Vagina (tissue), 2 donors: ENCODE measurements at regions not wholly inside any gene's neighbourhood (a gene's known extent, or its start where the extent isn't known, plus 50 kb on each side); places are given as distances from the start of the nearest gene placed in this dataset.

Experiments used
- DNase-seq, 2 donors: peaks; one replicate each; pipeline ENCODE4 v3.0.0-alpha.2; 2017; ENCODE audit errors: extremely low spot score in 2 of 2
- H3K27ac ChIP-seq: fragments of 200-600 bp; sonication (generic); one replicate; pipeline ENCODE4 v1.5.1; 2019
- H3K27me3 ChIP-seq: fragments of 200-600 bp; sonication (generic); one replicate; pipeline ENCODE4 v1.5.1; 2019
- H3K36me3 ChIP-seq, 2 donors: fragments of 200-600 bp; sonication (generic); one replicate each; pipeline ENCODE4 v1.5.1; 2017 to 2019
- H3K4me1 ChIP-seq: fragments of 200-600 bp; sonication (generic); one replicate; pipeline ENCODE4 v1.5.1; 2019
- H3K4me3 ChIP-seq, 2 donors: fragments of 200-600 bp; sonication (generic); 1 replicate in 1 of 2; 2 replicates in 1 of 2; pipeline ENCODE4 v1.5.1; 2016 to 2019
- H3K9me3 ChIP-seq: fragments of 200-600 bp; sonication (generic); one replicate; pipeline ENCODE4 v1.5.1; 2019
- POLR2A ChIP-seq, 2 donors: fragments of 450-650 bp; IDR thresholded peaks; one replicate each; pipeline ENCODE4 v1.6.1; 2017; ENCODE audit warnings: antibody characterized with exemption in 2 of 2, mild to moderate bottlenecking in 2 of 2, moderate library complexity in 2 of 2
- POLR2AphosphoS5 ChIP-seq, 2 donors: sonication (generic); formaldehyde crosslinking; IDR thresholded peaks; one replicate each; pipeline ENCODE4 v1.9.0; 2017; ENCODE audit warnings: antibody characterized with exemption in 2 of 2, mild to moderate bottlenecking in 2 of 2, low read depth in 1 of 2; ENCODE audit not compliant: insufficient read depth in 1 of 2
- intact Hi-C: fragments of 100-400 bp; cut with DNase I; formaldehyde crosslinking; loops from one replicate; pipeline ENCODE4 v1.15.1; 2023
- TF ChIP-seq, protein P1 (sequence below), 3 experiments: fragments of 450-650 bp in 2 of 3; fragments of 200-600 bp in 1 of 3; sonication (generic) in 1 of 3; IDR thresholded peaks; one replicate each; pipeline ENCODE4 v1.5.1; 2017 to 2019; ENCODE audit warnings: antibody characterized with exemption in 3 of 3, mild to moderate bottlenecking in 2 of 3, moderate library complexity in 2 of 3

DNA sequence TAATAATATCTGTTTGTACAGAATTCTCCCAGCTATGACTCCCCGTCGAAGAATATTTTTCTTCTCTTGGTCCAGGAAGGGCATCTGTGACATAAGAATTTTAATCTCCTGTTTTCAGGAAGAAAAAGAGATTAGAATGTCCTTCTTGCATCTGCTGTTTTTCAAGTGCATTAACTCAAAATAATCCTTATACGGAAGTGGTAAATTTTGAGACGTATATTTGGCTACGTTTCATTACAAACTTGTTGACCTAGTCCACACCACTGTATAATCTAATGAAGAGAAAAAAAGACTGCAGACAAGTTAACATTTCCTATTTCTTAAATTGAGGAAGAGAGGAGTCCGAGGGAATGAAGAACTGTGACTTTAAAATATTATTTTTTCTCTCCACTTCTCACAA, 959.9 kb downstream of the DIAPH3 start:
- Histone ChIP-seq H3K36me3 (no peaks in the 10 kb centered on the region), H3K4me1 (no peaks in the 10 kb centered on the region), H3K27ac (no peak overlapping the region), H3K4me3 (no peak overlapping the region), H3K9me3 (no peaks in the 10 kb centered on the region), H3K27me3 (no peaks in the 10 kb centered on the region)
- DNase-seq: no peak
- intact Hi-C loops: no loop called here
- TF ChIP-seq, protein P1, sequence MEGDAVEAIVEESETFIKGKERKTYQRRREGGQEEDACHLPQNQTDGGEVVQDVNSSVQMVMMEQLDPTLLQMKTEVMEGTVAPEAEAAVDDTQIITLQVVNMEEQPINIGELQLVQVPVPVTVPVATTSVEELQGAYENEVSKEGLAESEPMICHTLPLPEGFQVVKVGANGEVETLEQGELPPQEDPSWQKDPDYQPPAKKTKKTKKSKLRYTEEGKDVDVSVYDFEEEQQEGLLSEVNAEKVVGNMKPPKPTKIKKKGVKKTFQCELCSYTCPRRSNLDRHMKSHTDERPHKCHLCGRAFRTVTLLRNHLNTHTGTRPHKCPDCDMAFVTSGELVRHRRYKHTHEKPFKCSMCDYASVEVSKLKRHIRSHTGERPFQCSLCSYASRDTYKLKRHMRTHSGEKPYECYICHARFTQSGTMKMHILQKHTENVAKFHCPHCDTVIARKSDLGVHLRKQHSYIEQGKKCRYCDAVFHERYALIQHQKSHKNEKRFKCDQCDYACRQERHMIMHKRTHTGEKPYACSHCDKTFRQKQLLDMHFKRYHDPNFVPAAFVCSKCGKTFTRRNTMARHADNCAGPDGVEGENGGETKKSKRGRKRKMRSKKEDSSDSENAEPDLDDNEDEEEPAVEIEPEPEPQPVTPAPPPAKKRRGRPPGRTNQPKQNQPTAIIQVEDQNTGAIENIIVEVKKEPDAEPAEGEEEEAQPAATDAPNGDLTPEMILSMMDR (IDR thresholded peaks at IDR 0.05): no peak
- no peak for TF ChIP-seq POLR2A (IDR thresholded peaks at IDR 0.05)
- TF ChIP-seq POLR2AphosphoS5 (IDR thresholded peaks at IDR 0.05; ENCODE audit: insufficient read depth in 1 of 2, low read depth in 1 of 2): no peak

DNA sequence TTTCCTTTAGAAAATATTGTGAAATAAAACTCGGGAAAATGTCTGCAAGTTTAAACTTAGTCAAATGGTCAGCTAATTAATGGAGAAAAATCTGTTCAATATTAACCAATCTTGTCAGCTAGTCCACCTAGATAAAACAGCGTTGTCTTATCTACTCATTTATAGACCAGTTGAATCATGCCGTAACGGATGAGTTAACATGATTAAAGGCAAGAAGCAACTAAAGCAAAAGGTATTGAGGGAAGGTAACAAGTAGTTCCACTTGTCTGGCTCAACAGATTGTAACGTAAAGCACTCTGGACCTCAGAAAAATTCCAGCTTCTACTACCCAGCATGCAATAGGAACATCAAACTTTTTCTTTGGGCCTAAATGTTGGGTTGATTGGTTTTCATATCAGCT, 958.2 kb downstream of the DIAPH3 start:
- no peak for TF ChIP-seq POLR2A (IDR thresholded peaks at IDR 0.05)
- TF ChIP-seq, protein P1 (IDR thresholded peaks at IDR 0.05): no peak
- no peak for TF ChIP-seq POLR2AphosphoS5 (IDR thresholded peaks at IDR 0.05; ENCODE audit: insufficient read depth in 1 of 2, low read depth in 1 of 2)
- intact Hi-C loops: no loop called here

DNA sequence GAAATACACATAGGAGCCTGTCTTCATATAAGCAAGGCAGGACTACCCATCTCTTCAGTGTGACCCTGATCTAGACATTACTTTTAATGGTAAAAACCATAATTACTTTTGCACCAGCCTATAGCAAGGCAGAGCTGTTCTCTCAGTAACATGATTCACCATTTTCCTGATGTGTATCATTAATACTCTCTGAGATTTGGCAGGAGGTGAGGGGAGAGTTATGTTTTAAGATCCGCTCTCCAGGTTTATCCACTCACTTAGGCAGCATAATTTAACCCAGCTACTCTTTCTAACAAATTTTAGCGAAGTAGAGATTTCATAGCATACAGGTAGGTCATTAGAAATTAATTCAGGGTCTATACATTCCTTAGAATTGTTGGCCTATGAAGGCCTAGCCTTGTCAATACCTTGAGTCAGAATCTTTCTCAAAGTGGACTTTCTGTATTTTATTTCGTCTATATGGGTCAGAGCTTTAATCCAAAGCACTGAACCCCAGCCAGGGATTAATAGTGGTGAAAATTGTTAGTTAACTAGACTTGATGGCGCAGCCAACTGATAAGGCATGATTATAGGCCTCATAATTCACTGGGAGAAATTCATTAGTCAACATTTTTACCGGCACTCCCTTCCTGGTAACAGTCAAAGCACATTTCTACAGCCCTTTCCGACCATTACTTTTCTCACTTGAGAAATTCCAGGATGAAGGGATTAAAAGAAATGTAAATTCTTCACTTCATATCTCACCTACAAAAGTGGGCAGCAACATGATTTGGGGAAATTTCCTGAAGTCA, 955.1 kb downstream of the DIAPH3 start:
- Histone ChIP-seq H3K9me3 (no peaks in the 10 kb centered on the region), H3K4me3 (no peak overlapping the region), H3K27me3 (no peaks in the 10 kb centered on the region), H3K27ac (no peak overlapping the region), H3K36me3 (no peaks in the 10 kb centered on the region), H3K4me1 (no peaks in the 10 kb centered on the region)
- no peak for DNase-seq
- intact Hi-C loops: no loop called here
- TF ChIP-seq POLR2AphosphoS5 (IDR thresholded peaks at IDR 0.05; ENCODE audit: insufficient read depth in 1 of 2, low read depth in 1 of 2) (no peak), POLR2A (IDR thresholded peaks at IDR 0.05) (no peak)
- TF ChIP-seq, protein P1 (IDR thresholded peaks at IDR 0.05): no peak

More for the DNA sequence above, 958.2 kb downstream of the DIAPH3 start:
- H3K9me3 ChIP-seq: no peaks in the 10 kb centered on the region
- no peak for DNase-seq
- no peaks in the 10 kb centered on the region for H3K27me3 ChIP-seq
- H3K27ac ChIP-seq: no peak overlapping the region
- H3K4me1 ChIP-seq: no peaks in the 10 kb centered on the region
- no peaks in the 10 kb centered on the region for H3K36me3 ChIP-seq
- H3K4me3 ChIP-seq: no peak overlapping the region

DNA sequence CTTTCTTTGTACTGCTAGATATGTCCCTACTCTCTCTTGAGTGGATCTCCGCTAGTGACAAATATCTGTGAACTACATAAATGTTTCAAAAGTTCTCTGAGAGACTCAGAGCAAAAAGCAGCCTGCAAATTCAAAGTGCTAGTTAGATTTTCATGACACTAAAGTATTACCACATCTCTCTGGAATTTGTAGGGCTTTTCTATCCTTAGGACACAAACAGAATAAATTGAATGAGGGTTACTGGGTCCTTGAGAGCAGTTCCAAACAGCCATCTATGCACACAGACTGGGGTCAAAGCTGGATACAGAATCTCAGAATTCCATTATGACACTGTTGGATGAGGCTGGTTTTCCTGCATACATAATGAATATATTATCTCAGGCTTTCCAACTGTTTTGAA, 953.2 kb downstream of the DIAPH3 start:
- H3K27ac ChIP-seq: no peak overlapping the region
- no peaks in the 10 kb centered on the region for H3K4me1 ChIP-seq
- TF ChIP-seq, protein P1 (IDR thresholded peaks at IDR 0.05): no peak
- TF ChIP-seq POLR2A (IDR thresholded peaks at IDR 0.05) (no peak), POLR2AphosphoS5 (IDR thresholded peaks at IDR 0.05; ENCODE audit: insufficient read depth in 1 of 2, low read depth in 1 of 2) (no peak)
- H3K36me3 ChIP-seq: no peaks in the 10 kb centered on the region
- no peaks in the 10 kb centered on the region for H3K9me3 ChIP-seq
- H3K4me3 ChIP-seq: no peak overlapping the region
- H3K27me3 ChIP-seq: no peaks in the 10 kb centered on the region
- intact Hi-C loops: no loop called here
- no peak for DNase-seq

DNA sequence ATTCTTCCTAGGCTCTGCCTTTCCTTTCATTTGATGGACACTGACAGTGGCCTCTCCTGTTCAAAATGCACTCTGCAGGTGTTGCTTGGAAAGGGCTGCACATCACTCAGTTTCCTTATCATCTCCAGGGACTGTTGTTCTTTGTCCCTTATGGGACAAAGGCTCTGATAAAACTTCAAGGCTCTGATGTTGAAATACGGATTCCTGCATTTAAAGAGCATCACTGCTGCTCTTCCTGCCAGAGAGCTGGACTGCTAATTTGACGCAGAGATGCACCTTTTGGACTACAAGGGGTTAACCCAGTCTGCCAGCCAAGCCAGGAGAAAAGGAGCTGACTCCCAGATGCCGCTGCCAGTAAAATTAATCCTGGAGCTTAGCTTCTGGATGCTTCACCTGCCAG, 952.1 kb downstream of the DIAPH3 start:
- TF ChIP-seq POLR2AphosphoS5 (IDR thresholded peaks at IDR 0.05; ENCODE audit: insufficient read depth in 1 of 2, low read depth in 1 of 2) (no peak), POLR2A (IDR thresholded peaks at IDR 0.05) (no peak)
- TF ChIP-seq, protein P1 (IDR thresholded peaks at IDR 0.05): no peak
- Histone ChIP-seq H3K9me3 (no peaks in the 10 kb centered on the region), H3K27ac (no peak overlapping the region), H3K4me1 (no peaks in the 10 kb centered on the region), H3K27me3 (no peaks in the 10 kb centered on the region), H3K36me3 (no peaks in the 10 kb centered on the region), H3K4me3 (no peak overlapping the region)
- no peak for DNase-seq
- intact Hi-C loops: no loop called here
